ENCODE measurements at regions not wholly inside any gene's neighbourhood (a gene's known extent, or its start where the extent isn't known, plus 50 kb on each side); places are given as distances from the start of the nearest gene placed in this dataset.

- no peak for TF ChIP-seq ZFX (IDR thresholded peaks at IDR 0.05)
- TF ChIP-seq, protein P1, sequence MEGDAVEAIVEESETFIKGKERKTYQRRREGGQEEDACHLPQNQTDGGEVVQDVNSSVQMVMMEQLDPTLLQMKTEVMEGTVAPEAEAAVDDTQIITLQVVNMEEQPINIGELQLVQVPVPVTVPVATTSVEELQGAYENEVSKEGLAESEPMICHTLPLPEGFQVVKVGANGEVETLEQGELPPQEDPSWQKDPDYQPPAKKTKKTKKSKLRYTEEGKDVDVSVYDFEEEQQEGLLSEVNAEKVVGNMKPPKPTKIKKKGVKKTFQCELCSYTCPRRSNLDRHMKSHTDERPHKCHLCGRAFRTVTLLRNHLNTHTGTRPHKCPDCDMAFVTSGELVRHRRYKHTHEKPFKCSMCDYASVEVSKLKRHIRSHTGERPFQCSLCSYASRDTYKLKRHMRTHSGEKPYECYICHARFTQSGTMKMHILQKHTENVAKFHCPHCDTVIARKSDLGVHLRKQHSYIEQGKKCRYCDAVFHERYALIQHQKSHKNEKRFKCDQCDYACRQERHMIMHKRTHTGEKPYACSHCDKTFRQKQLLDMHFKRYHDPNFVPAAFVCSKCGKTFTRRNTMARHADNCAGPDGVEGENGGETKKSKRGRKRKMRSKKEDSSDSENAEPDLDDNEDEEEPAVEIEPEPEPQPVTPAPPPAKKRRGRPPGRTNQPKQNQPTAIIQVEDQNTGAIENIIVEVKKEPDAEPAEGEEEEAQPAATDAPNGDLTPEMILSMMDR (conservative IDR thresholded peaks at IDR 0.05), result no peak
Observed at GRCh38 chr1:184889902-184890301, 84.4 kb downstream of the NIBAN1 start.
